Ovary (tissue), 3 donors: ENCODE measurements at regions not wholly inside any gene's neighbourhood (a gene's known extent, or its start where the extent isn't known, plus 50 kb on each side); places are given as distances from the start of the nearest gene placed in this dataset.
"Not testable (repeated sequence)": the region's sequence is repeated elsewhere in the genome, so short reads cannot be mapped to it uniquely, and the experiment has no call there.

Experiments used
- CTCF ChIP-seq, 3 donors: fragments of 450-650 bp in 2 of 3; fragments of 200-600 bp in 1 of 3; IDR thresholded peaks; one replicate each; pipeline versions ENCODE4 v1.5.1 to v1.8.0; 2016 to 2022; ENCODE audit warnings: antibody characterized with exemption in 3 of 3, mild to moderate bottlenecking in 1 of 3
- POLR2A ChIP-seq: fragments of 450-650 bp; IDR thresholded peaks from one replicate; pipeline ENCODE4 v1.6.1; 2017; ENCODE audit warnings: antibody characterized with exemption, mild to moderate bottlenecking, moderate library complexity
- donor health status: DM: no; HTN: no; CAD: no.

- not testable (repeated sequence) for TF ChIP-seq CTCF (IDR thresholded peaks at IDR 0.05); POLR2A
Observed at GRCh38 chr9:2397875-2398274, 223.7 kb upstream of the VLDLR start.
